IMR-90 (cell line): ENCODE measurements at regions not wholly inside any gene's neighbourhood (a gene's known extent, or its start where the extent isn't known, plus 50 kb on each side); places are given as distances from the start of the nearest gene placed in this dataset.

ENCODE experiments used
- ATAC-seq: fragments of 200-7000 bp; cut with Tn5 transposase; 2 replicates; pipeline ENCODE4 v1.9.1; 2020; ENCODE audit warnings: low read depth, mild to moderate bottlenecking, moderate library complexity
- BruUV-seq: library from RNA; stranded (reverse); fragments of 400-500 nt; replicated peaks from 2 replicates; lab custom pipeline; 2021; lab: Mats Ljungman, UMichigan
- CTCF ChIA-PET: fragments of 300-600 bp; formaldehyde crosslinking; extraction: SDS; loops from one replicate; lab custom pipeline; 2021; ENCODE audit warnings: antibody characterized with exemption; lab: Yijun Ruan, JAX
- POLR2A ChIA-PET: fragments of 300-600 bp; sonication (Branson Sonifier 250); formaldehyde crosslinking; loops from one replicate; lab custom pipeline; 2022; ENCODE audit warnings: antibody characterized with exemption; ENCODE audit not compliant: unreplicated experiment; lab: Charles Lee
- DNase-seq: peaks from one replicate; pipeline ENCODE4 v3.0.0; 2013
- H2AFZ ChIP-seq: replicated peaks from 2 replicates; pipeline ENCODE3; 2013; ENCODE audit warnings: low read length, mild to moderate bottlenecking; ENCODE audit not compliant: poor library complexity
- H2AK5ac ChIP-seq: 2 replicates; pipeline ENCODE4 v1.6.1; 2013; ENCODE audit warnings: low read depth, low read length, inconsistent platforms
- H2AK9ac ChIP-seq: replicated peaks from 2 replicates; pipeline ENCODE3; 2013; ENCODE audit warnings: mild to moderate bottlenecking, low read depth, low read length, moderate library complexity; ENCODE audit not compliant: poor library complexity
- H2BK120ac ChIP-seq: 2 replicates; pipeline ENCODE4 v1.6.1; 2013; ENCODE audit warnings: low read depth, low read length, inconsistent platforms
- H2BK15ac ChIP-seq: 3 replicates; pipeline ENCODE4 v1.6.1; 2013; ENCODE audit warnings: low read depth, low read length, inconsistent platforms
- H2BK20ac ChIP-seq: 2 replicates; pipeline ENCODE4 v1.6.1; 2013; ENCODE audit warnings: low read depth, mild to moderate bottlenecking, inconsistent platforms, low read length, moderate library complexity
- H2BK5ac ChIP-seq: 2 replicates; pipeline ENCODE4 v1.6.1; 2013; ENCODE audit warnings: mild to moderate bottlenecking, low read depth, low read length, inconsistent platforms; ENCODE audit not compliant: poor library complexity, severe bottlenecking
- H3K14ac ChIP-seq: replicated peaks from 2 replicates; pipeline ENCODE4 v1.6.1; 2013; ENCODE audit warnings: low read depth, low read length, inconsistent platforms
- H3K18ac ChIP-seq: 2 replicates; pipeline ENCODE4 v1.6.1; 2013; ENCODE audit warnings: low read depth, low read length, control low read depth
- H3K23ac ChIP-seq: 2 replicates; pipeline ENCODE4 v1.6.1; 2013; ENCODE audit warnings: low read depth, low read length, inconsistent platforms
- H3K27ac ChIP-seq: 2 replicates; pipeline ENCODE4 v1.5.1; 2013; ENCODE audit warnings: mild to moderate bottlenecking, control low read depth, low read length; ENCODE audit not compliant: insufficient read depth
- H3K27me3 ChIP-seq: 2 replicates; pipeline ENCODE4 v1.6.1; 2013; ENCODE audit warnings: low read length; ENCODE audit not compliant: control insufficient read depth, insufficient read depth
- H3K36me3 ChIP-seq: 2 replicates; pipeline ENCODE4 v1.6.1; 2013; ENCODE audit warnings: low read length, mixed read lengths; ENCODE audit not compliant: control insufficient read depth, insufficient read depth
- H3K4ac ChIP-seq: 2 replicates; pipeline ENCODE4 v1.6.1; 2013; ENCODE audit warnings: low read depth, low read length, inconsistent platforms
- H3K4me1 ChIP-seq: 2 replicates; pipeline ENCODE4 v1.6.1; 2013; ENCODE audit warnings: low read length, mixed read lengths; ENCODE audit not compliant: control insufficient read depth, insufficient read depth
- H3K4me2 ChIP-seq: 2 replicates; pipeline ENCODE4 v1.6.1; 2013; ENCODE audit warnings: low read depth, mild to moderate bottlenecking, control low read depth, low read length, moderate library complexity
- H3K4me3 ChIP-seq: 2 replicates; pipeline ENCODE4 v1.5.1; 2013; ENCODE audit warnings: low read depth, mild to moderate bottlenecking, control low read depth, low read length, moderate library complexity; ENCODE audit not compliant: insufficient read depth
- H3K56ac ChIP-seq: 2 replicates; pipeline ENCODE4 v1.6.1; 2013; ENCODE audit warnings: low read length, inconsistent platforms; ENCODE audit not compliant: insufficient read depth; ENCODE audit errors: extremely low read depth
- H3K79me1 ChIP-seq, 2 experiments: 2 replicates each; pipeline ENCODE4 v1.6.1; 2013; ENCODE audit warnings: low read length in 2 of 2, inconsistent platforms in 1 of 2, low read depth in 1 of 2
- H3K9ac ChIP-seq: 2 replicates; pipeline ENCODE4 v1.6.1; 2013; ENCODE audit warnings: low read depth, low read length, control low read depth
- H3K9me1 ChIP-seq: 2 replicates; pipeline ENCODE4 v1.6.1; 2013; ENCODE audit warnings: low read length, inconsistent platforms; ENCODE audit not compliant: insufficient read depth
- H3K9me3 ChIP-seq: 2 replicates; pipeline ENCODE4 v1.6.1; 2013; ENCODE audit warnings: low read length; ENCODE audit not compliant: control insufficient read depth, insufficient read depth
- H4K20me1 ChIP-seq: 2 replicates; pipeline ENCODE4 v1.6.1; 2013; ENCODE audit warnings: low read length, inconsistent platforms; ENCODE audit not compliant: insufficient read depth
- H4K5ac ChIP-seq: 2 replicates; pipeline ENCODE4 v1.6.1; 2013; ENCODE audit warnings: mild to moderate bottlenecking, low read depth, low read length, control low read depth
- H4K8ac ChIP-seq, 2 experiments: 2 replicates each; pipeline ENCODE4 v1.6.1; 2013; ENCODE audit warnings: low read depth in 2 of 2, low read length in 2 of 2, control low read depth in 1 of 2, inconsistent platforms in 1 of 2
- H4K91ac ChIP-seq: 2 replicates; pipeline ENCODE4 v1.6.1; 2013; ENCODE audit warnings: low read depth, low read length, inconsistent platforms; ENCODE audit not compliant: insufficient read depth
- ELK1 ChIP-seq: fragments of 150-350 bp; IDR thresholded peaks from 2 replicates; pipeline ENCODE4 v1.6.1; 2016; ENCODE audit warnings: low read depth, mild to moderate bottlenecking, low read length, moderate library complexity, borderline replicate concordance
- FOS ChIP-seq: fragments of 150-350 bp; IDR thresholded peaks from 2 replicates; pipeline ENCODE4 v1.6.1; 2016; ENCODE audit warnings: low read depth, low read length
- RAD21 ChIP-seq: IDR thresholded peaks from 2 replicates; pipeline ENCODE4 v1.6.1; 2012; ENCODE audit warnings: low read length, improper control_type of control experiment
- SMC3 ChIP-seq: fragments of 150-350 bp; IDR thresholded peaks from 2 replicates; pipeline ENCODE4 v1.6.1; 2016; ENCODE audit warnings: low read depth, mild to moderate bottlenecking, antibody characterized with exemption, low read length, moderate library complexity
- WGBS, 2 experiments: methylation state at CpG; one replicate each; pipeline versions ENCODE4 v1.1.5 to v1.1.7; 2013; ENCODE audit warnings: missing lambda C conversion rate in 2 of 2; ENCODE audit not compliant: insufficient read length in 1 of 2; ENCODE audit errors: extremely low coverage in 2 of 2; 5-methylcytosine and 5-hydroxymethylcytosine counted together
- dilution Hi-C: fragments of 300-500 bp; cut with HindIII; formaldehyde crosslinking; loops from one replicate; pipeline ENCODE4 v1.14.3; 2018; ENCODE audit warnings: low sequenced_read_pairs; ENCODE audit not compliant: unreplicated experiment
- in situ Hi-C: fragments of 300-500 bp; cut with MboI; formaldehyde crosslinking; loops from 3 replicates; pipeline ENCODE4 v1.14.3; 2019; ENCODE audit warnings: low sequenced_read_pairs, inconsistent platforms, mixed read lengths
- intact Hi-C: fragments of 100-400 bp; cut with micrococcal nuclease; formaldehyde crosslinking; loops from 2 replicates; pipeline ENCODE4 v1.10.0; 2022

DNA sequence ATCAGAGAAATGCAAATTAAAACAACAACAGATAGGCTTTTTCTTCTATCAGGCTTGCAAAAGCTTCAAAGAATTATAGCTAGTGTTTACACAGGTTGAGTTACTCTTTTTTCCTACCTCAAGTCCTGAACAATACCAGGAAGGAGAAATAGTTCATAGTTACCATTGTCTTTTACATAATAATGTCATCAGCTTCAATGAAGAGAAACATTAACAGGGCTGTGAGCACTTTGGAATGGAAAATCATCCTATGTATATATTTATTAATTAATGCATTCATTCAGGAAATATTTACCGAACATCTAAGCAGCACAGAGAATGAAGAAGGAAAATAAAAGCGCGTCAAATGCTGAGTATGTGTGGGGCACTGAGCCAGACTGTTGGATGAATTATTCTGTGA is 197.3 kb downstream of the ZBTB18 start:
- Histone ChIP-seq H2AK5ac (no peak overlapping the region), H3K14ac (no peak overlapping the region), H2BK120ac (no peak overlapping the region), H3K27ac (no peak overlapping the region), H3K4ac (no peak overlapping the region), H4K8ac (no peak overlapping the region), H4K5ac (no peak overlapping the region), H2AFZ (no peak overlapping the region), H4K91ac (no peak overlapping the region), H3K9ac (no peak overlapping the region), H3K79me1 (no peaks in the 10 kb centered on the region), H3K4me3 (no peak overlapping the region), H3K9me1 (no peaks in the 10 kb centered on the region), H3K36me3 (no peaks in the 10 kb centered on the region), H4K20me1 (no peaks in the 10 kb centered on the region), H3K4me2 (no peak overlapping the region), H3K4me1 (no peaks in the 10 kb centered on the region), H2AK9ac (no peak overlapping the region), H2BK20ac (no peak overlapping the region), H3K23ac (no peak overlapping the region), H3K27me3 (no peaks in the 10 kb centered on the region; the same call in none of the 2 replicates), H2BK15ac (no peak overlapping the region), H3K56ac (no peak overlapping the region), H2BK5ac (no peak overlapping the region), H3K18ac (no peak overlapping the region), H3K9me3 (no peaks in the 10 kb centered on the region)
- TF ChIP-seq FOS (no peak), ELK1 (no peak), RAD21 (no peak), SMC3 (no peak)
- ChIA-PET POLR2A (no interaction called here), CTCF (interaction anchor here (0.6 kb wide), 1 partner anchor 157 kb away, joined by 3 read pairs; no protein-coding TSS in a partner anchor)
- dilution Hi-C loops: no loop called here
- DNase-seq (no peak), ATAC-seq (no peak)
- in situ Hi-C loops: no loop called here
- no CpG with 5 or more reads among the region's 3 CpGs for WGBS, 2 experiments
- intact Hi-C loops: no loop called here
- BruUV-seq: no TSS peak
